ENCODE measurements at regions not wholly inside any gene's neighbourhood (a gene's known extent, or its start where the extent isn't known, plus 50 kb on each side); places are given as distances from the start of the nearest gene placed in this dataset.

GRCh38 chr2:120658770-120659158, 76.9 kb upstream of the GLI2 start (continued):
- TF ChIP-seq ZNF462 (CRISPR knock-in tag; IDR thresholded peaks at IDR 0.05) = no peak
- TF ChIP-seq NANOG (IDR thresholded peaks at IDR 0.05; ENCODE audit: borderline replicate concordance) = no peak
- TF ChIP-seq ETS1 (IDR thresholded peaks at IDR 0.05) = no peak

- Histone ChIP-seq H3F3A (replicated peaks; ENCODE audit: low read depth) (0 out of 2 replicates have a peak, but pooled peaks cover 11% of the 10 kb centered on the region), H3K4me1 (ENCODE audit: insufficient read depth) (peaks cover 5% of the 10 kb centered on the region), H3K27ac (ENCODE audit: low read depth) (no peak overlapping the region), H3K27me3 (ENCODE audit: insufficient read depth) (peaks cover 40% of the 10 kb centered on the region), H2AFZ (no peak overlapping the region), H4K20me1 (replicated peaks; ENCODE audit: insufficient read depth) (no peaks in the 10 kb centered on the region), H3K9me2 (ENCODE audit: insufficient read depth) (no peaks in the 10 kb centered on the region), H3K4me3 (no peak overlapping the region), H3K36me3 (ENCODE audit: insufficient read depth) (no peaks in the 10 kb centered on the region; the same call in 1 of the 2 replicates), H3K4me2 (no peak overlapping the region), H3K79me2 (replicated peaks; ENCODE audit: insufficient read depth) (no peaks in the 10 kb centered on the region)
- H3K27ac Mint-ChIP-seq = no peak overlapping the region
- H3K4me1 Mint-ChIP-seq = peaks cover 13% of the 10 kb centered on the region; the same call in 2 of the 3 replicates
- DNase-seq (ENCODE audit: low spot score) = no peak
- peaks cover 8% of the 10 kb centered on the region for H3K9me3 Mint-ChIP-seq
- no peak overlapping the region for H3K4me3 Mint-ChIP-seq
- no peak for ATAC-seq
- H3K27me3 Mint-ChIP-seq (ENCODE audit: insufficient read depth, low read depth, poor library complexity) = peaks cover 35% of the 10 kb centered on the region
- peaks cover 3% of the 10 kb centered on the region; the same call in 1 of the 3 replicates for H3K36me3 Mint-ChIP-seq (ENCODE audit: low read depth)
- TF ChIP-seq ZNF114 (CRISPR knock-in tag; IDR thresholded peaks at IDR 0.05) = no peak
- no peak for TF ChIP-seq ZNF462 (CRISPR knock-in tag; IDR thresholded peaks at IDR 0.05)
Observed at GRCh38 chr2:120659275-120659977, 76.2 kb upstream of the GLI2 start.
